Upper lobe of left lung (tissue), 4 donors: ENCODE measurements at regions not wholly inside any gene's neighbourhood (a gene's known extent, or its start where the extent isn't known, plus 50 kb on each side); places are given as distances from the start of the nearest gene placed in this dataset.

ENCODE experiments used
- EP300 ChIP-seq, 4 donors: sonication (generic); formaldehyde crosslinking; IDR thresholded peaks; one replicate each; pipeline ENCODE4 v1.5.1; 2017; ENCODE audit warnings: antibody characterized with exemption in 4 of 4, control low read depth in 2 of 4
- POLR2A ChIP-seq, 4 donors: fragments of 450-650 bp; IDR thresholded peaks; one replicate each; pipeline ENCODE4 v1.5.1; 2016 to 2017; ENCODE audit warnings: antibody characterized with exemption in 4 of 4, mild to moderate bottlenecking in 2 of 4
- POLR2AphosphoS5 ChIP-seq, 2 donors: sonication (generic); formaldehyde crosslinking; IDR thresholded peaks; one replicate each; pipeline ENCODE4 v1.5.1; 2017; ENCODE audit warnings: antibody characterized with exemption in 2 of 2
- TF ChIP-seq, protein P1 (sequence below), 6 experiments: fragments of 450-650 bp in 4 of 6; fragments of 200-600 bp in 2 of 6; sonication (generic) in 2 of 6; IDR thresholded peaks; one replicate each; pipeline ENCODE4 v1.5.1; 2016 to 2019; ENCODE audit warnings: antibody characterized with exemption in 6 of 6

DNA sequence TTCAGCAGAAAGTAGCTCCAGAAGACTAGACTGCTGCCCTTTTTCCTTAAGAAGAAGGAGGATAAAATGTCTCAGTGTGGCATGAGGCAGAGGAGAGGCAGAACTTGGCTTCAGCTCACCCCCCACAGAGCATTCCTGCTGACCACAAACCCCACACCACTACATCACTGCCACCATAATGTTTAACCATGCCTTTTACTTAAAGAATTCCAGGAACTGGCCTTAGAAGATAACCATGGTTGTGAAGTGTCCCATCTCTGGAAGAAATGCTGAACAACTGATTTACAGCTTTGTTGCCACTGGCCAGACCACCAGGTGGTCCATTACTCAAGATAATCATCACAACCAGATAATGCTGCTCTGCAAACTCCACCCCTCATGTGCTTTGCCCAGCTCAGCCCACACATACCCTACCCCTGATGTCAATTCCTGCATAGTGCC, 154.1 kb downstream of the CD24 start:
- TF ChIP-seq, protein P1, sequence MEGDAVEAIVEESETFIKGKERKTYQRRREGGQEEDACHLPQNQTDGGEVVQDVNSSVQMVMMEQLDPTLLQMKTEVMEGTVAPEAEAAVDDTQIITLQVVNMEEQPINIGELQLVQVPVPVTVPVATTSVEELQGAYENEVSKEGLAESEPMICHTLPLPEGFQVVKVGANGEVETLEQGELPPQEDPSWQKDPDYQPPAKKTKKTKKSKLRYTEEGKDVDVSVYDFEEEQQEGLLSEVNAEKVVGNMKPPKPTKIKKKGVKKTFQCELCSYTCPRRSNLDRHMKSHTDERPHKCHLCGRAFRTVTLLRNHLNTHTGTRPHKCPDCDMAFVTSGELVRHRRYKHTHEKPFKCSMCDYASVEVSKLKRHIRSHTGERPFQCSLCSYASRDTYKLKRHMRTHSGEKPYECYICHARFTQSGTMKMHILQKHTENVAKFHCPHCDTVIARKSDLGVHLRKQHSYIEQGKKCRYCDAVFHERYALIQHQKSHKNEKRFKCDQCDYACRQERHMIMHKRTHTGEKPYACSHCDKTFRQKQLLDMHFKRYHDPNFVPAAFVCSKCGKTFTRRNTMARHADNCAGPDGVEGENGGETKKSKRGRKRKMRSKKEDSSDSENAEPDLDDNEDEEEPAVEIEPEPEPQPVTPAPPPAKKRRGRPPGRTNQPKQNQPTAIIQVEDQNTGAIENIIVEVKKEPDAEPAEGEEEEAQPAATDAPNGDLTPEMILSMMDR (IDR thresholded peaks at IDR 0.05): no peak
- TF ChIP-seq EP300 (IDR thresholded peaks at IDR 0.05) (no peak), POLR2A (IDR thresholded peaks at IDR 0.05) (no peak), POLR2AphosphoS5 (IDR thresholded peaks at IDR 0.05) (no peak)
